Activated CD4-positive, alpha-beta T cell treated with anti-CD3 and anti-CD28 coated beads, Interleukin-2, amount 10 ng/mL, durations not matched to agents 7 days and 5 days (primary cell): ENCODE measurements at regions not wholly inside any gene's neighbourhood (a gene's known extent, or its start where the extent isn't known, plus 50 kb on each side); places are given as distances from the start of the nearest gene placed in this dataset.

Experiments used
- CTCF ChIA-PET: fragments of 350-600 bp; sonication (Branson Sonifier 250); formaldehyde crosslinking; loops from one replicate; lab custom pipeline; 2021; ENCODE audit warnings: antibody characterized with exemption; lab: Charles Lee
- POLR2A ChIA-PET: fragments of 350-600 bp; sonication (Branson Sonifier 250); formaldehyde crosslinking; loops from one replicate; lab custom pipeline; 2021; ENCODE audit warnings: antibody characterized with exemption; lab: Charles Lee
- DNase-seq: peaks from one replicate; pipeline ENCODE4 v3.0.0-alpha.2; 2020
- H3K27ac Mint-ChIP-seq: one replicate; pipeline ENCODE4 v1.8.0; 2021; ENCODE audit warnings: mild to moderate bottlenecking, moderate library complexity, mixed read lengths
- H3K27me3 Mint-ChIP-seq: one replicate; pipeline ENCODE4 v1.8.0; 2021; ENCODE audit warnings: mixed read lengths
- H3K36me3 Mint-ChIP-seq: one replicate; pipeline ENCODE4 v1.8.0; 2021; ENCODE audit warnings: low read depth, mixed read lengths
- H3K4me1 Mint-ChIP-seq: one replicate; pipeline ENCODE4 v1.8.0; 2021; ENCODE audit warnings: mixed read lengths
- H3K4me3 Mint-ChIP-seq: one replicate; pipeline ENCODE4 v1.8.0; 2021; ENCODE audit warnings: mild to moderate bottlenecking, moderate library complexity, mixed read lengths
- H3K9me3 Mint-ChIP-seq: one replicate; pipeline ENCODE4 v1.8.0; 2021; ENCODE audit warnings: mixed read lengths

- no peak for DNase-seq
- H3K4me3 Mint-ChIP-seq: no peak overlapping the region
- no peaks in the 10 kb centered on the region for H3K9me3 Mint-ChIP-seq
- H3K4me1 Mint-ChIP-seq: peaks cover 8% of the 10 kb centered on the region
- no peaks in the 10 kb centered on the region for H3K36me3 Mint-ChIP-seq
- ChIA-PET CTCF (interaction anchor here (0.7 kb wide), 1 partner anchor 845 kb away, joined by 3 read pairs; no protein-coding TSS in a partner anchor), POLR2A (no interaction called here)
- peaks cover 32% of the 10 kb centered on the region for H3K27me3 Mint-ChIP-seq
- peak overlapping the region; percentile 11 for H3K27ac Mint-ChIP-seq
These were observed 322.1 kb downstream of the ZNF536 start for GRCh38 chr19:30694156-30694755.

- no peaks in the 10 kb centered on the region for H3K9me3 Mint-ChIP-seq
- POLR2A ChIA-PET: no interaction called here
- H3K27me3 Mint-ChIP-seq: peaks cover 32% of the 10 kb centered on the region
- CTCF ChIA-PET: no interaction called here
- H3K4me3 Mint-ChIP-seq: no peak overlapping the region
- no peaks in the 10 kb centered on the region for H3K36me3 Mint-ChIP-seq
- no peak overlapping the region for H3K27ac Mint-ChIP-seq
- H3K4me1 Mint-ChIP-seq: peaks cover 8% of the 10 kb centered on the region
- no peak for DNase-seq
These were observed 320.8 kb downstream of the ZNF536 start for GRCh38 chr19:30692879-30693503.

GRCh38 chr19:30692181-30692811, 320.1 kb downstream of the ZNF536 start:
- Mint-ChIP-seq H3K27ac (no peak overlapping the region), H3K36me3 (no peaks in the 10 kb centered on the region), H3K4me1 (peaks cover 8% of the 10 kb centered on the region), H3K27me3 (peaks cover 34% of the 10 kb centered on the region), H3K4me3 (no peak overlapping the region), H3K9me3 (no peaks in the 10 kb centered on the region)
- ChIA-PET POLR2A (no interaction called here), CTCF (no interaction called here)
- DNase-seq: no peak

- Mint-ChIP-seq H3K27me3 (peaks cover 35% of the 10 kb centered on the region), H3K4me1 (peaks cover 8% of the 10 kb centered on the region), H3K36me3 (no peaks in the 10 kb centered on the region), H3K4me3 (no peak overlapping the region), H3K9me3 (no peaks in the 10 kb centered on the region), H3K27ac (no peak overlapping the region)
- no peak for DNase-seq
- ChIA-PET POLR2A (no interaction called here), CTCF (no interaction called here)
These were observed 319.6 kb downstream of the ZNF536 start for GRCh38 chr19:30691819-30692166.

- no peak for DNase-seq
- peaks cover 35% of the 10 kb centered on the region for H3K27me3 Mint-ChIP-seq
- no peak overlapping the region for H3K27ac Mint-ChIP-seq
These were observed 319.0 kb downstream of the ZNF536 start for GRCh38 chr19:30690935-30691818.

GRCh38 chr19:30690525-30690924, 318.3 kb downstream of the ZNF536 start:
- no peaks in the 10 kb centered on the region for H3K9me3 Mint-ChIP-seq
- H3K27me3 Mint-ChIP-seq: peaks cover 35% of the 10 kb centered on the region
- no peaks in the 10 kb centered on the region for H3K36me3 Mint-ChIP-seq
- no peak for DNase-seq
- no peak overlapping the region for H3K27ac Mint-ChIP-seq
- POLR2A ChIA-PET: no interaction called here
- CTCF ChIA-PET: no interaction called here
- H3K4me3 Mint-ChIP-seq: no peak overlapping the region
- peaks cover 8% of the 10 kb centered on the region for H3K4me1 Mint-ChIP-seq

More at GRCh38 chr19:30690935-30691818, 319.0 kb downstream of the ZNF536 start:
- Mint-ChIP-seq H3K9me3 (no peaks in the 10 kb centered on the region), H3K4me1 (peaks cover 8% of the 10 kb centered on the region), H3K36me3 (no peaks in the 10 kb centered on the region), H3K4me3 (no peak overlapping the region)
- ChIA-PET POLR2A (no interaction called here), CTCF (no interaction called here)

- H3K4me3 Mint-ChIP-seq: no peak overlapping the region
- no peaks in the 10 kb centered on the region for H3K9me3 Mint-ChIP-seq
- H3K27ac Mint-ChIP-seq: no peak overlapping the region
- ChIA-PET CTCF (interaction anchor here (0.6 kb wide), 1 partner anchor 1117 kb away, joined by 5 read pairs; no protein-coding TSS in a partner anchor), POLR2A (no interaction called here)
- DNase-seq: no peak
- H3K4me1 Mint-ChIP-seq: peaks cover 6% of the 10 kb centered on the region
- peaks cover 34% of the 10 kb centered on the region for H3K27me3 Mint-ChIP-seq
- no peaks in the 10 kb centered on the region for H3K36me3 Mint-ChIP-seq
These were observed 317.3 kb downstream of the ZNF536 start for GRCh38 chr19:30689474-30689873.

GRCh38 chr19:30688696-30689095, 316.5 kb downstream of the ZNF536 start:
- no peak overlapping the region for H3K27ac Mint-ChIP-seq
- H3K27me3 Mint-ChIP-seq: peaks cover 34% of the 10 kb centered on the region
- no peak overlapping the region for H3K4me3 Mint-ChIP-seq
- no peaks in the 10 kb centered on the region for H3K9me3 Mint-ChIP-seq
- no peaks in the 10 kb centered on the region for H3K4me1 Mint-ChIP-seq
- no peak for DNase-seq
- no peaks in the 10 kb centered on the region for H3K36me3 Mint-ChIP-seq
- ChIA-PET CTCF (no interaction called here), POLR2A (no interaction called here)

GRCh38 chr19:30686826-30687566, 314.8 kb downstream of the ZNF536 start:
- DNase-seq: no peak
- H3K36me3 Mint-ChIP-seq: no peaks in the 10 kb centered on the region
- H3K27me3 Mint-ChIP-seq: peaks cover 26% of the 10 kb centered on the region
- ChIA-PET CTCF (no interaction called here), POLR2A (no interaction called here)
- no peaks in the 10 kb centered on the region for H3K4me1 Mint-ChIP-seq
- H3K4me3 Mint-ChIP-seq: no peak overlapping the region
- no peak overlapping the region for H3K27ac Mint-ChIP-seq
- no peaks in the 10 kb centered on the region for H3K9me3 Mint-ChIP-seq

GRCh38 chr19:30686176-30686820, 314.1 kb downstream of the ZNF536 start:
- no peaks in the 10 kb centered on the region for H3K4me1 Mint-ChIP-seq
- H3K27me3 Mint-ChIP-seq: peaks cover 20% of the 10 kb centered on the region
- H3K27ac Mint-ChIP-seq: no peak overlapping the region
- H3K9me3 Mint-ChIP-seq: no peaks in the 10 kb centered on the region
- no peaks in the 10 kb centered on the region for H3K36me3 Mint-ChIP-seq
- DNase-seq: no peak
- no peak overlapping the region for H3K4me3 Mint-ChIP-seq
- ChIA-PET POLR2A (no interaction called here), CTCF (interaction anchor here (0.7 kb wide), 1 partner anchor 1794 kb away, joined by 3 read pairs; no protein-coding TSS in a partner anchor)

- Mint-ChIP-seq H3K9me3 (no peaks in the 10 kb centered on the region), H3K27me3 (peaks cover 13% of the 10 kb centered on the region), H3K27ac (no peak overlapping the region), H3K4me3 (no peak overlapping the region), H3K4me1 (no peaks in the 10 kb centered on the region), H3K36me3 (no peaks in the 10 kb centered on the region)
- POLR2A ChIA-PET: no interaction called here
- CTCF ChIA-PET: interaction anchor here (0.7 kb wide), 1 partner anchor 1793 kb away, joined by 3 read pairs; no protein-coding TSS in a partner anchor
- no peak for DNase-seq
These were observed 313.3 kb downstream of the ZNF536 start for GRCh38 chr19:30685426-30686000.

GRCh38 chr19:30684613-30685012, 312.4 kb downstream of the ZNF536 start:
- Mint-ChIP-seq H3K27ac (no peak overlapping the region), H3K27me3 (peaks cover 9% of the 10 kb centered on the region), H3K4me3 (no peak overlapping the region), H3K4me1 (no peaks in the 10 kb centered on the region), H3K36me3 (no peaks in the 10 kb centered on the region), H3K9me3 (no peaks in the 10 kb centered on the region)
- POLR2A ChIA-PET: no interaction called here
- CTCF ChIA-PET: no interaction called here
- DNase-seq: no peak
